ENCODE measurements at regions not wholly inside any gene's neighbourhood (a gene's known extent, or its start where the extent isn't known, plus 50 kb on each side); places are given as distances from the start of the nearest gene placed in this dataset.

DNA sequence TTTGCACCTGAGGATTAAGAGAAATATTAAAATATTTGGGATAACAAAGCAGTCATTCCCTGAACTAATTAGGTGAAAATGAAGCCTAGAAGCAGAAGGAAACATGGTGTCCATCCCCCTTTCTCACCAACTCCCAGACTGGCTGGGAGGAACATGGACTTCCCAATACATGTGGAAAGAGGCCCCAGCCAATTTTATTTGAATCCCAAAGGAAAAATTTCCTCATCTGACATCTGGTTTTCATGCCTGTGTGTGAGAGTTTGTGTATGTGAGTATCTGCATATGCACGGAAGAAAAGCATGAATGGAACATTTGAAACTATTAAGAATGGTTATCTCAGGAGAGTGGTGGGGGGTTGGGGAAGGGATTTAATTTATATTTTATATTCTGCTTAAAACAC, 84.3 kb downstream of the COPS8 start:
- Histone ChIP-seq H3K4me1 (peaks cover 0 to 12% (median 5%) of the 10 kb centered on the region in 4 donors), H3K27me3 (no peaks in the 10 kb centered on the region), H3K27ac (peak overlapping the region in 1 of 4 donors; percentile 60), H3K4me3 (no peak overlapping the region), H3K9me3 (peaks cover 7 to 8% of the 10 kb centered on the region in 2 donors), H3K36me3 (no peaks in the 10 kb centered on the region)
- 72 to 80% methylated on average over 1 of the region's 1 CpG for WGBS, 2 donors (ENCODE audit: low coverage in 1 of 2)
- no peak for DNase-seq
- TF ChIP-seq EP300 (IDR thresholded peaks at IDR 0.05; ENCODE audit: low read depth) (no peak), POLR2A (IDR thresholded peaks at IDR 0.05) (no peak), POLR2AphosphoS5 (IDR thresholded peaks at IDR 0.05) (no peak)
- TF ChIP-seq, protein P1, sequence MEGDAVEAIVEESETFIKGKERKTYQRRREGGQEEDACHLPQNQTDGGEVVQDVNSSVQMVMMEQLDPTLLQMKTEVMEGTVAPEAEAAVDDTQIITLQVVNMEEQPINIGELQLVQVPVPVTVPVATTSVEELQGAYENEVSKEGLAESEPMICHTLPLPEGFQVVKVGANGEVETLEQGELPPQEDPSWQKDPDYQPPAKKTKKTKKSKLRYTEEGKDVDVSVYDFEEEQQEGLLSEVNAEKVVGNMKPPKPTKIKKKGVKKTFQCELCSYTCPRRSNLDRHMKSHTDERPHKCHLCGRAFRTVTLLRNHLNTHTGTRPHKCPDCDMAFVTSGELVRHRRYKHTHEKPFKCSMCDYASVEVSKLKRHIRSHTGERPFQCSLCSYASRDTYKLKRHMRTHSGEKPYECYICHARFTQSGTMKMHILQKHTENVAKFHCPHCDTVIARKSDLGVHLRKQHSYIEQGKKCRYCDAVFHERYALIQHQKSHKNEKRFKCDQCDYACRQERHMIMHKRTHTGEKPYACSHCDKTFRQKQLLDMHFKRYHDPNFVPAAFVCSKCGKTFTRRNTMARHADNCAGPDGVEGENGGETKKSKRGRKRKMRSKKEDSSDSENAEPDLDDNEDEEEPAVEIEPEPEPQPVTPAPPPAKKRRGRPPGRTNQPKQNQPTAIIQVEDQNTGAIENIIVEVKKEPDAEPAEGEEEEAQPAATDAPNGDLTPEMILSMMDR (IDR thresholded peaks at IDR 0.05) = no peak
- intact Hi-C loops (cut with DNase I; ENCODE audit: low total_unique reads) (loop anchor here (5.0 kb wide), 1 partner anchor 242 kb away; the partner anchor contains the start of gene COL6A3), in situ Hi-C loops (cut with MboI; ENCODE audit: low pct_ligation_motif_present in 1 of 4, low pct_unique_long_range_greater_than_20kb in 1 of 4, low sequenced_read_pairs in 3 of 4) (loop anchor here in 3 of 4 donors (25.0 kb wide), 2 partner anchors 242 to 392 kb away; partner anchors contain the start of genes COL6A3 (in 2 of the 3) and PRLH (in 1 of the 3))

DNA sequence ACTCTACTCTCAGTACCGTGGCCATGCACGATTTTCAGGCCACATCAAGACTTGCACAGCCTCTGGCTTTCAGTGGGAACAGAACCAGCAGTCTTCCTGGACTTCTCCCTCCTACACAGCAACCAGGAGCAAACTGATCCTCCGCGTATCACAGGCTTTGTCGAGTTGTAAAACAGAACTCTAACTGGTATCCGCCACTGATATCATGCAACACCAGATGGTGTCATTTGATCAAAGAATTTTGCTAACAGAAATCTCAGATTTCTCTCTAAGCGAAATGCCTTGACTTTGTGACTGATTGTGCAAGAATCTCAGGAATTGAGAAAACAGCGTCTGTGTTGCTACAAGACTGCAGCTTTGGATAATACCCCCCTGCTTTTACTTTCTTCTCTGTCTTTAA, 85.7 kb downstream of the COPS8 start:
- Histone ChIP-seq H3K27ac (peak overlapping the region; percentile 49 to 70 (median 62)), H3K9me3 (peaks cover 7 to 8% of the 10 kb centered on the region in 2 donors), H3K36me3 (no peaks in the 10 kb centered on the region), H3K4me1 (peaks cover 0 to 12% (median 5%) of the 10 kb centered on the region in 4 donors), H3K4me3 (no peak overlapping the region), H3K27me3 (peaks cover 3% of the 10 kb centered on the region)
- DNase-seq = no peak
- in situ Hi-C loops (cut with MboI; ENCODE audit: low pct_ligation_motif_present in 1 of 4, low pct_unique_long_range_greater_than_20kb in 1 of 4, low sequenced_read_pairs in 3 of 4) = loop anchor here in 3 of 4 donors (25.0 kb wide), 2 partner anchors 241 to 391 kb away; partner anchors contain the start of genes COL6A3 (in 2 of the 3) and PRLH (in 1 of the 3)
- 40 to 59% methylated on average over 4 to 8 of the region's 8 CpGs for WGBS, 2 donors (ENCODE audit: low coverage in 1 of 2)
- intact Hi-C loops (cut with DNase I; ENCODE audit: low total_unique reads) = loop anchor here (5.0 kb wide), 1 partner anchor 241 kb away; the partner anchor contains the start of gene COL6A3
- TF ChIP-seq POLR2AphosphoS5 (IDR thresholded peaks at IDR 0.05) (peak in 2 of 3 donors; percentile 47 to 57), POLR2A (IDR thresholded peaks at IDR 0.05) (no peak), EP300 (IDR thresholded peaks at IDR 0.05; ENCODE audit: low read depth) (no peak)
- TF ChIP-seq, protein P1 (IDR thresholded peaks at IDR 0.05) = peak in 1 of 5 experiments; percentile 3

DNA sequence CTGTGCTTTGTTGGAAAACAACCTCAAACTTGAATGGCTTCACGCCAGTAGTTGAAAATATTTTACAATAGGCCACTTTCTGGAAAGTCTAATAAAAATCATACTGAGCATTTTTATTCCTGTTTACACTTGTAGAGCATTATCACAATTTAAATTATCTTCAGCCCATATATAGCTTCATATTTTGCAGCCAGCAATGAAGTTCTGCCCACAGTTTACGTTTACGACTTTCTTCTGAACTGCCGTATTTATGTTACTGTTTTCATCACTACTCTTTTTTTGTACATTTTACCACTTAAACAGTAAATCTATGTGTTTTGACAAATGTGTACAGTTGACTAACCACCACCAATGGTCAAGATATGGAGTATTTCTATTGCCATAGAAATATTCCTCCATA, 86.2 kb downstream of the COPS8 start:
- no peaks in the 10 kb centered on the region for H3K36me3 ChIP-seq
- TF ChIP-seq POLR2A (IDR thresholded peaks at IDR 0.05) (no peak), EP300 (IDR thresholded peaks at IDR 0.05; ENCODE audit: low read depth) (no peak), POLR2AphosphoS5 (IDR thresholded peaks at IDR 0.05) (no peak)
- TF ChIP-seq, protein P1 (IDR thresholded peaks at IDR 0.05) = no peak
- peaks cover 0 to 12% (median 5%) of the 10 kb centered on the region in 4 donors for H3K4me1 ChIP-seq
- peaks cover 7 to 8% of the 10 kb centered on the region in 2 donors for H3K9me3 ChIP-seq
- WGBS, 2 donors (ENCODE audit: low coverage in 1 of 2) = 47 to 56% methylated on average over 4 of the region's 4 CpGs
- in situ Hi-C loops (cut with MboI; ENCODE audit: low pct_ligation_motif_present in 1 of 4, low pct_unique_long_range_greater_than_20kb in 1 of 4, low sequenced_read_pairs in 3 of 4) (loop anchor here in 3 of 4 donors (25.0 kb wide), 2 partner anchors 240 to 390 kb away; partner anchors contain the start of genes COL6A3 (in 2 of the 3) and PRLH (in 1 of the 3)), intact Hi-C loops (cut with DNase I; ENCODE audit: low total_unique reads) (loop anchor here (5.0 kb wide), 1 partner anchor 240 kb away; the partner anchor contains the start of gene COL6A3)
- no peak for DNase-seq
- peaks cover 3% of the 10 kb centered on the region for H3K27me3 ChIP-seq
- H3K27ac ChIP-seq = peak overlapping the region; percentile 49 to 70 (median 62)
- H3K4me3 ChIP-seq = no peak overlapping the region

DNA sequence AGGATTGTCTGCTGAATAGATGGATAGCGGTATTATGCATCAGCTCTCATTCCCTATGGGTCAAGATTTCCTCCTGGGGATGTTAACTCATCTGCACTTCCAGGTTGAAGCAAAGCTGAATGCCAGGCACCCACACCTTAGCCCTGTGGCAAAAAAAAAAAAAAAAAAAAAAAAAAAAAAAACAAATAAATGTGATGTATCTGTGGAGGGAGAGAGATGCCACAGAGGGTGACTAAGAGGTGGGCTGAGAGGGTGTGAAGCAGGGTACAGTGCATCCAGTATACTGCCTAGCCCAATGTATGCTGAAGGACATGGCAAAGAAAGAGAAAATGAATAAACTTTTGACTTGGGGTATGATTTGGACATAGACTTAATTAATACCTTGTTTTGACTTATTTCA, 91.4 kb downstream of the COPS8 start:
- Histone ChIP-seq H3K9me3 (peaks cover 0 to 3% of the 10 kb centered on the region in 2 donors), H3K36me3 (no peaks in the 10 kb centered on the region), H3K27me3 (peaks cover 3% of the 10 kb centered on the region), H3K4me1 (peaks cover 0 to 9% (median 1%) of the 10 kb centered on the region in 4 donors), H3K4me3 (no peak overlapping the region), H3K27ac (no peak overlapping the region)
- 60 to 78% methylated on average over 1 of the region's 1 CpG for WGBS, 2 donors (ENCODE audit: low coverage in 1 of 2)
- DNase-seq = no peak
- intact Hi-C loops (cut with DNase I; ENCODE audit: low total_unique reads) (no loop called here), in situ Hi-C loops (cut with MboI; ENCODE audit: low pct_ligation_motif_present in 1 of 4, low pct_unique_long_range_greater_than_20kb in 1 of 4, low sequenced_read_pairs in 3 of 4) (no loop called here)
- TF ChIP-seq, protein P1 (IDR thresholded peaks at IDR 0.05) = no peak
- TF ChIP-seq POLR2AphosphoS5 (IDR thresholded peaks at IDR 0.05) = no peak
- no peak for TF ChIP-seq EP300 (IDR thresholded peaks at IDR 0.05; ENCODE audit: low read depth)
- no peak for TF ChIP-seq POLR2A (IDR thresholded peaks at IDR 0.05)

Data from transverse colon (tissue), 4 donors.